ENCODE measurements at regions not wholly inside any gene's neighbourhood (a gene's known extent, or its start where the extent isn't known, plus 50 kb on each side); places are given as distances from the start of the nearest gene placed in this dataset.

- DNase-seq (ENCODE audit: low read depth in 2 of 2) = no peak
These were observed 130.6 kb upstream of the HAAO start for GRCh38 chr2:42922790-42923579.

- DNase-seq (ENCODE audit: low read depth in 2 of 2) = no peak
These were observed 129.9 kb upstream of the HAAO start for GRCh38 chr2:42922293-42922692.

- no peak for DNase-seq (ENCODE audit: low read depth in 2 of 2)
These were observed 129.3 kb upstream of the HAAO start for GRCh38 chr2:42921721-42922120.

- no peak for DNase-seq (ENCODE audit: low read depth in 2 of 2)
These were observed 128.8 kb upstream of the HAAO start for GRCh38 chr2:42921147-42921520.

GRCh38 chr2:42920446-42921146, 128.2 kb upstream of the HAAO start:
- DNase-seq (ENCODE audit: low read depth in 2 of 2) = no peak

GRCh38 chr2:42918671-42919318, 126.4 kb upstream of the HAAO start:
- DNase-seq (ENCODE audit: low read depth in 2 of 2) = no peak

- DNase-seq (ENCODE audit: low read depth in 2 of 2) = no peak
These were observed 125.7 kb upstream of the HAAO start for GRCh38 chr2:42918041-42918440.

GRCh38 chr2:42917425-42917927, 125.1 kb upstream of the HAAO start:
- peak in 1 of 2 donors; percentile 10 for DNase-seq (ENCODE audit: low read depth in 2 of 2)

- DNase-seq (ENCODE audit: low read depth in 2 of 2) = no peak
These were observed 123.9 kb upstream of the HAAO start for GRCh38 chr2:42916324-42916723.

GRCh38 chr2:42914860-42915259, 122.5 kb upstream of the HAAO start:
- no peak for DNase-seq (ENCODE audit: low read depth in 2 of 2)

- DNase-seq (ENCODE audit: low read depth in 2 of 2) = no peak
These were observed 121.9 kb upstream of the HAAO start for GRCh38 chr2:42914314-42914713.

- DNase-seq (ENCODE audit: low read depth in 2 of 2) = no peak
These were observed 121.0 kb upstream of the HAAO start for GRCh38 chr2:42913280-42913878.

GRCh38 chr2:42910645-42911405, 118.4 kb upstream of the HAAO start:
- DNase-seq (ENCODE audit: low read depth in 2 of 2) = no peak

GRCh38 chr2:42909966-42910365, 117.6 kb upstream of the HAAO start:
- no peak for DNase-seq (ENCODE audit: low read depth in 2 of 2)

GRCh38 chr2:42908518-42909200, 116.3 kb upstream of the HAAO start:
- DNase-seq (ENCODE audit: low read depth in 2 of 2) = no peak

GRCh38 chr2:42907835-42908234, 115.5 kb upstream of the HAAO start:
- DNase-seq (ENCODE audit: low read depth in 2 of 2) = no peak

GRCh38 chr2:42906557-42907411, 114.4 kb upstream of the HAAO start:
- no peak for DNase-seq (ENCODE audit: low read depth in 2 of 2)

GRCh38 chr2:42906111-42906556, 113.8 kb upstream of the HAAO start:
- no peak for DNase-seq (ENCODE audit: low read depth in 2 of 2)

GRCh38 chr2:42905341-42906110, 113.1 kb upstream of the HAAO start:
- DNase-seq (ENCODE audit: low read depth in 2 of 2) = no peak

Data from stimulated activated CD8-positive, alpha-beta memory T cell treated with anti-CD3 and anti-CD28 coated beads, Interleukin-15, amount 100 ng/mL, for 48 hours (primary cell).